Parathyroid adenoma (tissue), 2 donors: ENCODE measurements at regions not wholly inside any gene's neighbourhood (a gene's known extent, or its start where the extent isn't known, plus 50 kb on each side); places are given as distances from the start of the nearest gene placed in this dataset.

ENCODE experiments used
- H2AFZ ChIP-seq: fragments of 300-600 bp; sonication (generic); one replicate; pipeline ENCODE4 v1.7.0; 2017; ENCODE audit warnings: antibody characterized with exemption, mild to moderate bottlenecking
- H3K27ac ChIP-seq: fragments of 300-600 bp; sonication (generic); one replicate; pipeline ENCODE4 v1.7.0; 2017
- H3K27me3 ChIP-seq: fragments of 300-600 bp; sonication (generic); one replicate; pipeline ENCODE4 v1.7.0; 2017; ENCODE audit warnings: low read length; ENCODE audit not compliant: control insufficient read depth, insufficient read depth
- H3K36me3 ChIP-seq: fragments of 300-600 bp; sonication (generic); one replicate; pipeline ENCODE4 v1.7.0; 2017; ENCODE audit warnings: low read length; ENCODE audit not compliant: control insufficient read depth, insufficient read depth
- H3K4me1 ChIP-seq: fragments of 300-600 bp; sonication (generic); one replicate; pipeline ENCODE4 v1.7.0; 2017; ENCODE audit warnings: control low read depth
- H3K4me2 ChIP-seq: fragments of 300-600 bp; sonication (generic); one replicate; pipeline ENCODE4 v1.7.0; 2017; ENCODE audit warnings: low read length
- H3K4me3 ChIP-seq: fragments of 300-600 bp; sonication (generic); one replicate; pipeline ENCODE4 v1.7.0; 2017; ENCODE audit warnings: low read depth, low read length
- H3K79me2 ChIP-seq: fragments of 300-600 bp; sonication (generic); one replicate; pipeline ENCODE4 v1.7.0; 2017; ENCODE audit warnings: control low read depth
- H3K9ac ChIP-seq: fragments of 300-600 bp; sonication (generic); one replicate; pipeline ENCODE4 v1.7.0; 2017; ENCODE audit warnings: mild to moderate bottlenecking
- H3K9me3 ChIP-seq: fragments of 300-600 bp; sonication (generic); one replicate; pipeline ENCODE4 v1.7.0; 2017; ENCODE audit warnings: low read length; ENCODE audit not compliant: control insufficient read depth
- TF ChIP-seq, protein P1 (sequence below): fragments of 300-600 bp; sonication (generic); IDR thresholded peaks from one replicate; pipeline ENCODE4 v1.7.0; 2017; ENCODE audit warnings: antibody characterized with exemption, mild to moderate bottlenecking
- donor health status: primary hyperparathyroidism.

DNA sequence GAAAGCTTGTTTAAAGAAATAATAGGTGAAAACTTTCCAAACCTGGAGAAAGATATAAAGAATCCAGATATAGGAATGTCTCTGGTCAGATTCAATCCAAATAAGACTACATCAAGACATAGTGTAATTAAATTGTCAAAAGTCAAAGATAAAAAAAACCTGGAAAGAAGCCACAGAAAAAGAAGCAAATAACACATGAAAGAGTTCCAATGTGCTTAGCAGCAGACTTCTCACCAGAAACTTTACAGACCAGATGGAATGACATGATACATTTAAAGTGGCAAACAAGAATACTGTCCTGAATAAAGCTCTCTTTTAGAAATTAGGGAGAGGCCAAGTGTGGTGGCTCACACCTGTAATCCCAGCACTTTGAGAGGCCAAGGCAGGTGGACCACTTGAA is 1039.9 kb downstream of the KCNT2 start:
- Histone ChIP-seq H3K36me3 (no peaks in the 10 kb centered on the region), H3K9ac (no peak overlapping the region), H3K4me2 (no peak overlapping the region), H3K9me3 (no peaks in the 10 kb centered on the region), H3K4me3 (no peak overlapping the region), H3K27ac (no peak overlapping the region), H3K4me1 (no peaks in the 10 kb centered on the region), H3K27me3 (no peaks in the 10 kb centered on the region), H2AFZ (no peak overlapping the region), H3K79me2 (no peaks in the 10 kb centered on the region)
- TF ChIP-seq, protein P1, sequence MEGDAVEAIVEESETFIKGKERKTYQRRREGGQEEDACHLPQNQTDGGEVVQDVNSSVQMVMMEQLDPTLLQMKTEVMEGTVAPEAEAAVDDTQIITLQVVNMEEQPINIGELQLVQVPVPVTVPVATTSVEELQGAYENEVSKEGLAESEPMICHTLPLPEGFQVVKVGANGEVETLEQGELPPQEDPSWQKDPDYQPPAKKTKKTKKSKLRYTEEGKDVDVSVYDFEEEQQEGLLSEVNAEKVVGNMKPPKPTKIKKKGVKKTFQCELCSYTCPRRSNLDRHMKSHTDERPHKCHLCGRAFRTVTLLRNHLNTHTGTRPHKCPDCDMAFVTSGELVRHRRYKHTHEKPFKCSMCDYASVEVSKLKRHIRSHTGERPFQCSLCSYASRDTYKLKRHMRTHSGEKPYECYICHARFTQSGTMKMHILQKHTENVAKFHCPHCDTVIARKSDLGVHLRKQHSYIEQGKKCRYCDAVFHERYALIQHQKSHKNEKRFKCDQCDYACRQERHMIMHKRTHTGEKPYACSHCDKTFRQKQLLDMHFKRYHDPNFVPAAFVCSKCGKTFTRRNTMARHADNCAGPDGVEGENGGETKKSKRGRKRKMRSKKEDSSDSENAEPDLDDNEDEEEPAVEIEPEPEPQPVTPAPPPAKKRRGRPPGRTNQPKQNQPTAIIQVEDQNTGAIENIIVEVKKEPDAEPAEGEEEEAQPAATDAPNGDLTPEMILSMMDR: no peak

DNA sequence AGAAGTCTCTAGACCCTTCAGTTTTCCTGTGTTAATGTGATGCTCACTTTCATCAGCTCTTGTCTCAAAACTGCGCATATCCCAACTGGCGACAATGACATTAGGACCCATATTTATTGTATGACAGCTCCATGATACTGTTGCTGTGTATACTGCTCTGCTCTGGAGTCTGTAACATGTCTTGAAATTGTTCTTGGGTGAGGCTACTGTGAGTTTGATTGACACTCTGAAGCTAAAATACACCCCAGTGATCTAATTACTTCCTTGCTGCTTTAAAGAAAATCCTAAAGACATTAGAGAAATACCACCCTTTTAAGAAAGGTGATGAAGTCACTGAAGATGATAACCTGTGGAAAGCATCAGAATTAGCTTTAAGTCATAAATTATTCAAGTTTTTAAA is 1046.2 kb downstream of the KCNT2 start:
- no peaks in the 10 kb centered on the region for H3K36me3 ChIP-seq
- no peaks in the 10 kb centered on the region for H3K4me1 ChIP-seq
- no peaks in the 10 kb centered on the region for H3K9me3 ChIP-seq
- H2AFZ ChIP-seq: no peak overlapping the region
- H3K27me3 ChIP-seq: no peaks in the 10 kb centered on the region
- TF ChIP-seq, protein P1: no peak
- H3K27ac ChIP-seq: no peak overlapping the region
- H3K79me2 ChIP-seq: no peaks in the 10 kb centered on the region
- no peak overlapping the region for H3K4me2 ChIP-seq
- H3K4me3 ChIP-seq: no peak overlapping the region
- no peak overlapping the region for H3K9ac ChIP-seq

DNA sequence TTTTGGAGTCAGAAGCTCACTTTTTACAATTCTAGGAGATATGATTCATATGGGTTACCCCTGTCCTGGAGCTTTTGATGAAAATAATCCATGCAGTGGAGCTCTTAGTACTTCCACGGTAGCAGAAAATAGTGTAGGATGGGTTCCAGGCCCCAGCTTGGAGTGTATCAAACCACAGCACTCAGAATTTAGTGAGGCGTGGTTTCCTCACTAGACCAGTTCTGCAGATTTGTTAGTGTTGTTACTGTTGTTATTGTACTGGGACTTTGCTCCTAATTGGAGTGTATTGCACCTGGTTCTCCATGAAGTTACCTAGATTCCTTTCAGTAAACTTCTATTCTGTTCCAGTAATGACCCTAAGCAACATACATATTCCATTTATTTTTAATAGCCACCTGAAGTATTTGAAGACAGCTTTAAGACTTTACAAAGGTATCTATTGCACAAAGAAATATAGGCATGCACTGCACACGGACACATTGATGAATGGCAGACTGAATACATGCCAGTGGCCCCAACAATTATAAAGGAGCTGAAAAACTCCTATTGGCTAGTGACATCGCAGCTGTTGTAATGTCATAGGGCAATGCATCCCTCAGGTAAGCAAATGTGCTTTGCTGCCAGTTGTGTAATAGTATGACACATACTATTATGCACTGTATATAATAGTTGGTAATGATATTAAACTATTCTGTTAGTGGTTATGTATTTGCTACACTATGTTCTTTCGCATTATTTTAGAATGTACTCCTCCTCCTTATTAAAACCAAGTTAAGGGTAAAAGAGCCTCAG is 1058.0 kb downstream of the KCNT2 start:
- no peaks in the 10 kb centered on the region for H3K9me3 ChIP-seq
- H3K79me2 ChIP-seq: no peaks in the 10 kb centered on the region
- H3K36me3 ChIP-seq: no peaks in the 10 kb centered on the region
- no peaks in the 10 kb centered on the region for H3K27me3 ChIP-seq
- no peaks in the 10 kb centered on the region for H3K4me1 ChIP-seq
- H2AFZ ChIP-seq: no peak overlapping the region
- H3K27ac ChIP-seq: no peak overlapping the region
- TF ChIP-seq, protein P1: no peak
- no peak overlapping the region for H3K4me3 ChIP-seq
- no peak overlapping the region for H3K9ac ChIP-seq
- no peak overlapping the region for H3K4me2 ChIP-seq

DNA sequence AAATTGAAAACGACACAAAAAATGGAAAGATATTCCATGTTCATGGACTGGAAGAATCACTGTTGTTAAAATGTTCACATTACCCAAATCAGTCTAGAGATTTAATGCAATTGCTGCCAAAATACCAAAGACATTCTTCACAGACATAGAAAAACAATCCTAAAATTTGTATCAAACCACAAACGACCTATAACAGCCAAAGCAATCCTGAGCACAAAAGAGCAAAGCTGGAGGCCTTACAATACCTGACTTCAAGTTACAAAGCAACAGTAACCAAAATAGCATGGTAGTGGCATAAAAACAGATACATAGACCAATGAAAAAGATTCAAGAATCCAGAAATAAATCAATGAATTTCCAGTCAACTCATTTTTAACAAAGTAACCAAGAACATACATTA is 1077.3 kb downstream of the KCNT2 start:
- Histone ChIP-seq H3K27me3 (no peaks in the 10 kb centered on the region), H2AFZ (no peak overlapping the region), H3K4me2 (no peak overlapping the region), H3K4me1 (no peaks in the 10 kb centered on the region), H3K9me3 (no peaks in the 10 kb centered on the region), H3K27ac (no peak overlapping the region), H3K9ac (no peak overlapping the region), H3K79me2 (no peaks in the 10 kb centered on the region), H3K4me3 (no peak overlapping the region), H3K36me3 (no peaks in the 10 kb centered on the region)
- TF ChIP-seq, protein P1: no peak

DNA sequence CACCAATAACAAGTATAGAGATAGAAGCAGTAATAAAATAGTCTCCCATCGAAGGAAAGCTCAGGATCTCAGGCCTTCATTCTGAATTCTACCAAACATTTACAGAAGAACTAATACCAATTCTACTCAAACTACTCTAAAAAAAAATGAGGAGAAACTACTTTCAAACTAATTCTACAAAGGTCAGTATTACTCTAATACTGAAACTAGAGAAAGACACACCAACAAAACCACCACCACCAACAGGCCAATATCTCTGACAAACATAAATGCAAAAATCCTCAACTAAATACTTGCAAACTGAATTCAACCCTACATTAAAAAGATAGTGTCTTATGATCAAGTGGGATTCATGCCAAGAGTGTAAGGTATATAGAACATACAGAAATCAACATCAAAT is 1078.4 kb downstream of the KCNT2 start:
- H3K4me3 ChIP-seq: no peak overlapping the region
- no peak overlapping the region for H3K27ac ChIP-seq
- H3K4me1 ChIP-seq: no peaks in the 10 kb centered on the region
- no peaks in the 10 kb centered on the region for H3K9me3 ChIP-seq
- no peaks in the 10 kb centered on the region for H3K36me3 ChIP-seq
- TF ChIP-seq, protein P1: no peak
- no peaks in the 10 kb centered on the region for H3K79me2 ChIP-seq
- no peak overlapping the region for H3K4me2 ChIP-seq
- no peaks in the 10 kb centered on the region for H3K27me3 ChIP-seq
- H2AFZ ChIP-seq: no peak overlapping the region
- no peak overlapping the region for H3K9ac ChIP-seq
